Mesodermal cell (in vitro differentiated cells): ENCODE measurements at regions not wholly inside any gene's neighbourhood (a gene's known extent, or its start where the extent isn't known, plus 50 kb on each side); places are given as distances from the start of the nearest gene placed in this dataset.

Experiments used
- H3K27ac ChIP-seq: 2 replicates; pipeline ENCODE4 v1.7.0; 2013; ENCODE audit warnings: mild to moderate bottlenecking, low read depth, low read length, moderate library complexity; ENCODE audit not compliant: severe bottlenecking
- H3K36me3 ChIP-seq: 2 replicates; pipeline ENCODE4 v1.7.1; 2013; ENCODE audit warnings: mild to moderate bottlenecking, low read length, moderate library complexity; ENCODE audit not compliant: control insufficient read depth, insufficient read depth
- H3K4me1 ChIP-seq: one replicate; pipeline ENCODE4 v1.7.1; 2013; ENCODE audit warnings: mild to moderate bottlenecking, low read length; ENCODE audit not compliant: insufficient read depth, control insufficient read depth, poor library complexity, severe bottlenecking
- H3K4me3 ChIP-seq: 2 replicates; pipeline ENCODE4 v1.7.0; 2013; ENCODE audit warnings: low read length, control low read depth, mild to moderate bottlenecking; ENCODE audit not compliant: insufficient read depth, poor library complexity, severe bottlenecking; ENCODE audit errors: extremely low read depth
- H3K9me3 ChIP-seq: 2 replicates; pipeline ENCODE4 v1.7.1; 2013; ENCODE audit warnings: mild to moderate bottlenecking, low read length, moderate library complexity; ENCODE audit not compliant: control insufficient read depth
- WGBS, 2 experiments: methylation state at CpG; one replicate each; pipeline ENCODE4 v1.1.5; 2013; ENCODE audit warnings: missing lambda C conversion rate in 2 of 2; ENCODE audit not compliant: insufficient coverage in 2 of 2; 5-methylcytosine and 5-hydroxymethylcytosine counted together

- no peak overlapping the region for H3K27ac ChIP-seq
- H3K4me1 ChIP-seq, result no peaks in the 10 kb centered on the region
- no peak overlapping the region for H3K4me3 ChIP-seq
- H3K9me3 ChIP-seq, result no peaks in the 10 kb centered on the region
- H3K36me3 ChIP-seq, result no peaks in the 10 kb centered on the region
These were observed 903.0 kb upstream of the DDX18 start for GRCh38 chr2:116911540-116911939.

- Histone ChIP-seq H3K4me3 (no peak overlapping the region), H3K36me3 (no peaks in the 10 kb centered on the region), H3K9me3 (no peaks in the 10 kb centered on the region), H3K27ac (no peak overlapping the region), H3K4me1 (no peaks in the 10 kb centered on the region)
- WGBS, 2 experiments, result no CpG with 5 or more reads among the region's 1 CpG
These were observed 898.8 kb upstream of the DDX18 start for GRCh38 chr2:116915673-116916072.

DNA sequence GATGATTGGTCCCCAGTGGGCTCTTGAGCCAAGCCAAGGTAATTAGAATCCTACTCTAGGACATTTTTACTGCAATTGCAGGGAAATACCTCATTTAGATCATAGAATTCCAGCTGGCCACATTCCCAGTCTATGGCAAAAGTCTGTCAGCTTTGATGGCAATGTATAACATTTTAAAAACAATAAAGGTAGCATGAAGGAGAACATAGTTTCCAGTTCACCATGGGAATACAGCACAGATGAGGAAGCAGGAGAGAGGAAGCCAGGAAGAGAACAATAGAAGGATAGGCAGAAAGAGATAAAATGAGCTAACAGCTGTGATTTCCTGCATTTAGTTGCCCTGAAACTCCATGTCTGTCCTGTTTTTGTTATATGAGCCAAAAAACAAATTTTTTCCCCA lies 897.3 kb upstream of the DDX18 start:
- H3K4me1 ChIP-seq, result no peaks in the 10 kb centered on the region

DNA sequence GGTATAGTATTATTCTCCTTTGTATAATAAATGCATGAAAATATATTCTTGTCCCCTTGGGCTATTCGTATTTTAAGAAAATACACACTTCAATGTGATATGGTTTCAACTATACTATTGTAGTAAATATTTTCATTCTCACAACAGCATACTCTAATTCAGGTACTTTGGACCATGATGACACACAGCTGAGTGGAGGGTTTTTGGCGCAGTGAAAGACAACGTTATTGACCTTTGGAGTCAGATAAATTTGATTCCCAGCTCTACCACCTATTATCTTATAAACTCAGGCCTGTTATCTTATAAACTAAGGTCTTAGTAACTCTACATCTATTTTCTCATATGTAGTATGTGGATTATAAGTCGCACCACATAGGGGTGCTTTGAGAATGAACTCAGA lies 895.9 kb upstream of the DDX18 start:
- Histone ChIP-seq H3K4me1 (no peaks in the 10 kb centered on the region), H3K27ac (no peak overlapping the region), H3K36me3 (no peaks in the 10 kb centered on the region), H3K9me3 (no peaks in the 10 kb centered on the region), H3K4me3 (no peak overlapping the region)
- 100% methylated on average over 2 of the region's 4 CpGs; no CpG with 5 or more reads in 1 of the 2 experiments for WGBS, 2 experiments

More for the DNA sequence above, 897.3 kb upstream of the DDX18 start:
- H3K9me3 ChIP-seq, result no peaks in the 10 kb centered on the region
- H3K4me3 ChIP-seq, result no peak overlapping the region
- H3K27ac ChIP-seq, result no peak overlapping the region
- H3K36me3 ChIP-seq, result no peaks in the 10 kb centered on the region

DNA sequence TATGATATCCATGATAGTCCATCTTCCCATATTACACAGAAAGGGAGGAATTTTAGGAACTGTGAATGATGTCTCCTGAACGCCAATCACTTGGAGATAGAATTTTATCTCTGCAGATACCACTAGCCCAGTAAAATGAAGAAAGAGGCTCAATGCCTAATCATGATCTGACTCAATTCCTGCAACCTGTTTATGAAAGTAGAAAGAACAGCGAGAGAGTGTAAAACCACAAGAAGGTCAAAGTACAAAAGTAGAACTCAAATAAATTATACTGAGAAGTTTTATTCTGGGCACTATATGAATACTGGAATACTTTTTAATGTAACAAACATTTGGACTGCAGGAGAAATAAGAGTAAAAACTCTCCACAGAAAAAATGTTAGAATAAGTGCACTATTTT lies 892.1 kb upstream of the DDX18 start:
- Histone ChIP-seq H3K27ac (no peak overlapping the region), H3K4me3 (no peak overlapping the region), H3K4me1 (no peaks in the 10 kb centered on the region), H3K9me3 (no peaks in the 10 kb centered on the region), H3K36me3 (no peaks in the 10 kb centered on the region)
- no CpG with 5 or more reads among the region's 2 CpGs for WGBS, 2 experiments

- Histone ChIP-seq H3K36me3 (no peaks in the 10 kb centered on the region), H3K4me3 (no peak overlapping the region), H3K27ac (no peak overlapping the region), H3K4me1 (no peaks in the 10 kb centered on the region), H3K9me3 (no peaks in the 10 kb centered on the region)
These were observed 890.0 kb upstream of the DDX18 start for GRCh38 chr2:116924509-116924908.

DNA sequence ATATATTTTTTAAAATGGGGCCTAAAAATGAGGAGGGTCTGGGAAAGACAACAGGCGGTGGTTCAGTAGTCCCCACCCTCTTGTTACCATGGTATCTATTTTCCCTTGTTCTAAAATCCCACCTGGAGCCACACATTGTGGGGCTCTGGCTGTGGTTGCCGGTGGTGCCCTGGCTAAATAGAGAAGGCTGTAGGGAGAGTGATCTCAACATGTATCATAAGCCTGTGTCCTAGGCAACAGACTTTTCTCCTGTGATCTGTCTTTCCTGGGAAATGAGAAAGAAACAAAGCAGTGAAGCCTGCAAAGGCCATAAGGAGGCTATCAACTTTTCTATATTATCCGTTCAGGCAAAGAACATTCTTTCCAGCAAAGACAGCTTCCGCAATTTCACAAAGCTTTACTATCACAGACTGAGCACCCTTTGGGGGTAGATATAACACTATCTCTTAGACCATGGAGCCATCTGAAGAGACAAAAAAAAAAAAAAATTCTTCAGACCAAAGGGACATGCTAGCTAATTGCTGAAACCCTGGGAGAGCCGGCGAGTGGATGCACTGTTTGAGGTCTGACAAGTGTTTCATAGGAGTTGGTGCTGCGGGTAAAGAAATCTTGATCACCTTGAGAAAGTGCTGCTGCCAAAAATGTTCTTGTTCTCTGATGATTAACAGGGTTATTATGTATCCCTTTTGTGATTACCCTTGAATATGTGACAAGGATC lies 879.2 kb upstream of the DDX18 start:
- Histone ChIP-seq H3K27ac (no peak overlapping the region), H3K9me3 (no peaks in the 10 kb centered on the region), H3K36me3 (no peaks in the 10 kb centered on the region), H3K4me3 (no peak overlapping the region), H3K4me1 (no peaks in the 10 kb centered on the region)
- 87 to 91% methylated on average over 4 to 5 of the region's 7 CpGs for WGBS, 2 experiments

DNA sequence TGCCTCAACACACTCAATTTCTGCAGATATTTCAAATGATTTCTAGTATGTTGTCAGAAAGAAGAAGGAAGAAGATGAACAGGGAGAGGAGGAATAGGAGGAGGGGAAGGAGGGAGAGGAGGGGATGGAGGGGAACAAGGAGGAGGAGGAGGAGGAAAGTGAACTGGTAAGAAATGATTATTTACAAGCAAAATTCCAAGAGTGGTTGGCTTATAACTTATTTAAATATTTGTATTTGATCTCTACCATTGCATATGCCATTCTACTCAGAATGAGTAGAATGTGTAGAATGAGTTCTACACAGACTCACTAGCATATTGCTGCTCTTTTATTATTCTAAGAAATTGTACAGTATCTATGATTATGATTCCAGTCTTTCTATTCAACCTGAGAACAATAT lies 866.2 kb upstream of the DDX18 start:
- Histone ChIP-seq H3K4me3 (no peak overlapping the region), H3K9me3 (no peaks in the 10 kb centered on the region), H3K4me1 (no peaks in the 10 kb centered on the region), H3K36me3 (no peaks in the 10 kb centered on the region), H3K27ac (no peak overlapping the region)

DNA sequence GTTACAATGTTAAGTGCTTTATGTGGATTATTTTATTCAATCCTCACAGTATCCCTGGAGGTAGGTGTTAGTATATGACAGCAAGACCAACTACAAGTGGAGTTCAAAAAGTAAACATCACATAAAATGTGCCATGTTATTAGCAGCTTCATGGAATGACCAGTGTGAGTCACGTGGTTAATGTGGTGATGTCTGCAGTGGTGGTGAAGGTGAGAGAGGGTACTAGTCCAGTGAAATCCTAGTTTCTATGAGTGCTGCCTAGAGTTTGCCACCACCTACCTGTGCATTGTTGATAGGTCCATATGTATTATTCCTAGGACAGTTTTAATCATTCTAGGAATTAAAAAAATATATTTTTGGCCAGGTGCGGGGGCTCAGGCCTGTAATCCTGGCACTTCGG lies 865.2 kb upstream of the DDX18 start:
- 100% methylated on average over 1 to 3 of the region's 3 CpGs for WGBS, 2 experiments
- no peak overlapping the region for H3K4me3 ChIP-seq
- no peaks in the 10 kb centered on the region for H3K9me3 ChIP-seq
- no peak overlapping the region for H3K27ac ChIP-seq
- H3K36me3 ChIP-seq, result no peaks in the 10 kb centered on the region
- H3K4me1 ChIP-seq, result no peaks in the 10 kb centered on the region

GRCh38 chr2:116952254-116952653 lies 862.2 kb upstream of the DDX18 start:
- H3K36me3 ChIP-seq, result no peaks in the 10 kb centered on the region
- no peak overlapping the region for H3K27ac ChIP-seq
- no peak overlapping the region for H3K4me3 ChIP-seq
- no peaks in the 10 kb centered on the region for H3K9me3 ChIP-seq
- no peaks in the 10 kb centered on the region for H3K4me1 ChIP-seq
- WGBS, 2 experiments, result 40 to 57% methylated on average over 1 to 3 of the region's 4 CpGs

GRCh38 chr2:116955646-116956045 lies 858.8 kb upstream of the DDX18 start:
- Histone ChIP-seq H3K27ac (no peak overlapping the region), H3K4me1 (no peaks in the 10 kb centered on the region), H3K36me3 (no peaks in the 10 kb centered on the region), H3K9me3 (no peaks in the 10 kb centered on the region), H3K4me3 (no peak overlapping the region)
- no CpG with 5 or more reads among the region's 2 CpGs for WGBS, 2 experiments
